ENCODE measurements at regions not wholly inside any gene's neighbourhood (a gene's known extent, or its start where the extent isn't known, plus 50 kb on each side); places are given as distances from the start of the nearest gene placed in this dataset.

DNA sequence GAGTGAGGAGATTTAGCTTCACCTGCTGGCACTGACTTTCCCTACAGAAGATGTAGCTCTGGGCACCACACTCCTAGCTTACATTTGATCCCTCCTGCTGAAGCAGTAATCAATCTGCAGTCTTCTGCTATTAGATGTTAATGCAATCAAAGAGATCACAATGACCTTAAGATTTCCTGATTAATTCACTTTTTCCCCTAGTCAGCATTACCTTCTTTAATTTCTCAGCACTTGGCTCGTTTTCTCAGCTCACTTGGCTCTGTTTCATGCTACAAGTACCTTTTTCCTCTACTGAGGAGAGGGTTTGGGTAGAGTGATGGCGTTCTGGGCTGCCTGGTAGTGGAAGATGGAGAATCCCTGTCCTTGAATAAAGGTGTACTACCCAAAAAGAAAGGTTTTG, 113.0 kb upstream of the PAK3 start:
- FAIRE-seq (no peak), DNase-seq (ENCODE audit: insufficient read length, low spot score) (no peak)
- TF ChIP-seq POU2F2 (IDR thresholded peaks at IDR 0.05; ENCODE audit: low read depth, low read length) = no peak
- TF ChIP-seq PAX5 (IDR thresholded peaks at IDR 0.05; ENCODE audit: insufficient read depth, low read length, severe bottlenecking) = no peak
- TF ChIP-seq SPI1 (IDR thresholded peaks at IDR 0.05; ENCODE audit: low read depth, low read length) = no peak
- no peak for TF ChIP-seq POLR2A (IDR thresholded peaks at IDR 0.05; ENCODE audit: low read depth, low read length)
- no peak for TF ChIP-seq TAF1 (IDR thresholded peaks at IDR 0.05; ENCODE audit: low read depth, low read length)
- TF ChIP-seq POLR2AphosphoS5 (IDR thresholded peaks at IDR 0.05; ENCODE audit: low read depth, low read length) = no peak

DNA sequence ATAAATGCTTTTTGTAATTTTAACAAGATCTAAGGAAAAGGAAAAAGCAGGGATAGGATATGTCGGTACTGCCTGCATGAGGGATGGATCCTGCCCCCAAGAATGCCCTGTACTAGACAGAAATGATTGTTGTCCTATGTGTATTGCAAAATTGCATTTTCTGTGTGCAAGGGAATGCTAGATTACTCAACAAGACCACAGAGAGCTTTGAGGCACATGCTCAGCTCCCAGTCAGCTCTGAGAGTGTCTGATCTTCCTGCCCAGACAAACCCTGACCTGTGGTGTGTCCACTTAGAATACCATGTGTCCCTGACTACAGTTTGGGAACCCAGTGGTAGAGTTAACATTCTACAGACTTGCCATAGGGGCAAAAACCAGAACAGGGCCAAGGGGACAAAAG, 129.2 kb upstream of the PAK3 start:
- DNase-seq (ENCODE audit: insufficient read length, low spot score) (no peak), FAIRE-seq (no peak)
- no peak for TF ChIP-seq POLR2AphosphoS5 (IDR thresholded peaks at IDR 0.05; ENCODE audit: low read depth, low read length)
- no peak for TF ChIP-seq POU2F2 (IDR thresholded peaks at IDR 0.05; ENCODE audit: low read depth, low read length)
- TF ChIP-seq TAF1 (IDR thresholded peaks at IDR 0.05; ENCODE audit: low read depth, low read length) = no peak
- TF ChIP-seq PAX5 (IDR thresholded peaks at IDR 0.05; ENCODE audit: insufficient read depth, low read length, severe bottlenecking) = no peak
- TF ChIP-seq POLR2A (IDR thresholded peaks at IDR 0.05; ENCODE audit: low read depth, low read length) = no peak
- no peak for TF ChIP-seq SPI1 (IDR thresholded peaks at IDR 0.05; ENCODE audit: low read depth, low read length)

DNA sequence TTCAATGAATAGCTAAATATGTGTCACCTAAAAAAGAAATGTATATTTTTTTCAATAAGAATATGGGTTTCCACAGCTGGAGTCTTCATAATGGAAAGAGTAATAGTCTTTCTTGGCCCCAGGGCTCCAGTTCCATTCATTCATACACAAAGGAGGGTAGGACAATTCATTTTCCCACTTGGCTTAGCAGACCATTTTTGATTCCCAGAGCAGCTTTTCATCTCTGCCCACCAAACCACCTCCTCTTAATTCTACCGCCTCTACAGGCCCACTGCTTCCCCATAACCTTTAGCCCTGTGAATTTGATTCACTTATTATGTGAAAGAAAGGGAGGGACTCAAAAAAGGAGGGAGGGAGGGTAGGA, 129.9 kb upstream of the PAK3 start:
- DNase-seq (ENCODE audit: insufficient read length, low spot score) (no peak), FAIRE-seq (no peak)
- TF ChIP-seq POLR2A (IDR thresholded peaks at IDR 0.05; ENCODE audit: low read depth, low read length) (no peak), POLR2AphosphoS5 (IDR thresholded peaks at IDR 0.05; ENCODE audit: low read depth, low read length) (no peak), POU2F2 (IDR thresholded peaks at IDR 0.05; ENCODE audit: low read depth, low read length) (no peak), SPI1 (IDR thresholded peaks at IDR 0.05; ENCODE audit: low read depth, low read length) (no peak), TAF1 (IDR thresholded peaks at IDR 0.05; ENCODE audit: low read depth, low read length) (no peak), PAX5 (IDR thresholded peaks at IDR 0.05; ENCODE audit: insufficient read depth, low read length, severe bottlenecking) (no peak)

DNA sequence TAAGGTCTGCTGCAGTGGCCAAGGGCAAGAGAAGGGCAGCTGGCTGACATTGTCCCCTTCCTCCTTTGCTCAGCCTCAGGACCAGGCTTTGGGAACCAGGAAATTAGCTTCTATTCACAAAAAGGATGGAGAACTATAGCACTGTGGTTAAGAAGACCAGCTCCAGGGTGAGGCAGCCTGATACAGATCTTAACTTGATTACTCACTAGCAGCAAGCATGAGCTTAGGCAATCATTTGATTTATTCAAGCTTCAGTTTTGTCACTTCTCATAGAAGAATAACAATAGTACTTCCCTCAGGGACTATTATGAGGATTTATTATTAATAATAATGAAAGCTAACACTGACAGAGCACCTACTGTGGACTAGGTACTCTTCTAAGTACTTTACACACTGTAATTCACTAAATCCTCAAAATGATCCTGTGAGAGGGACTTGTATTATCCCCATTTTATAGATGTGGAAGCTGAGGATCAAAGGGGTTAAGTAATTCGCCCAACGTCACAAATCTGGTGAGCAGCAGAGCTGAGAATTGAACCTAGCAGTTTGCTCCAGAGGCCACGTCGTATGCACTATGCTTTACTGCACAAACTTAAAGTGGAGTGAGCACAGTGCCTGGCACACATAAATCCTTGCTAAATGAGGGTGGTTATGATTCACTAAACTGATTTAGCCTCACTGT, 130.4 kb upstream of the PAK3 start:
- TF ChIP-seq PAX5 (IDR thresholded peaks at IDR 0.05; ENCODE audit: insufficient read depth, low read length, severe bottlenecking) = no peak
- TF ChIP-seq SPI1 (IDR thresholded peaks at IDR 0.05; ENCODE audit: low read depth, low read length) = no peak
- TF ChIP-seq POU2F2 (IDR thresholded peaks at IDR 0.05; ENCODE audit: low read depth, low read length) = no peak
- TF ChIP-seq POLR2AphosphoS5 (IDR thresholded peaks at IDR 0.05; ENCODE audit: low read depth, low read length) = no peak
- no peak for TF ChIP-seq POLR2A (IDR thresholded peaks at IDR 0.05; ENCODE audit: low read depth, low read length)
- no peak for TF ChIP-seq TAF1 (IDR thresholded peaks at IDR 0.05; ENCODE audit: low read depth, low read length)
- FAIRE-seq (no peak), DNase-seq (ENCODE audit: insufficient read length, low spot score) (no peak)

DNA sequence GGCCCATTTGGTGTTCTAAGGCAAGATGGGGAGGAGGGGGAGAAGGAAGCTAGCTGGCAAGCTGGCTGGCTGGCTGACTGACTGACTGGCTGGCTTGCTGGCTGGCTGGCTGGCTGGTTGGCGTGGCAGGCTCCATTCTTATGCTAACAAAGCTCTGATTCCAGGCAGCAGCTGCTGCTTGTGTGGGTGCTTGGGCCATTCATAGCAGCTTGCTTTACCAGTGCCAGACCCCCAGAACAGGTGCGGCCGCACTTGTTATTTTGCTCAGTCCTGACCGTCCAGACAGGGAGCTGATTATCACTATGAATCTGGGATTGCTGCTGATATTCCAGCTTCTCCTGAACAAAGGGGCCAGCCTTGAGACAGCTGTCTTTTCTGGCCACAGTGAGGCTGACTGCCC, 131.2 kb upstream of the PAK3 start:
- TF ChIP-seq SPI1 (IDR thresholded peaks at IDR 0.05; ENCODE audit: low read depth, low read length) (no peak), POU2F2 (IDR thresholded peaks at IDR 0.05; ENCODE audit: low read depth, low read length) (no peak), POLR2AphosphoS5 (IDR thresholded peaks at IDR 0.05; ENCODE audit: low read depth, low read length) (no peak), POLR2A (IDR thresholded peaks at IDR 0.05; ENCODE audit: low read depth, low read length) (no peak), PAX5 (IDR thresholded peaks at IDR 0.05; ENCODE audit: insufficient read depth, low read length, severe bottlenecking) (no peak), TAF1 (IDR thresholded peaks at IDR 0.05; ENCODE audit: low read depth, low read length) (no peak)
- no peak for DNase-seq (ENCODE audit: insufficient read length, low spot score)
- FAIRE-seq = no peak

DNA sequence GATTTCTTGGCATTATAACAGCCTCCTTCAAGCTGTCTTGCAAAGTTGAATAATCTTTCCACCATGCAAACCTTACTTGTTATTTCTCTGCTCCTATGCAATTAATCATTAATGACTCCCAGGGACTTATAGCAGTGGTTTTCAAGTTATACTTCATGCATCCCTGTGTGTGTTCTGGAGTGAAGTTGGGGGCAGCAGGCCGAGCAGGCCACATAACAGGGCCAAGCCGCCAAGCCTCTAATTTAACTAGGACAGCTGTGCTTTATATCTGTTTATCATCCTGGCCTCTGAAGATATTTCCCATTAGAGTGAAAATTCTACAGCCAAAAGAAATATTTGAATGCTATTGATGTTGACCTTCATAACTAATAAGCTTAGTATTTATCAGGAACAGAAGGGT, 133.5 kb upstream of the PAK3 start:
- TF ChIP-seq POLR2AphosphoS5 (IDR thresholded peaks at IDR 0.05; ENCODE audit: low read depth, low read length) = no peak
- no peak for FAIRE-seq
- DNase-seq (ENCODE audit: insufficient read length, low spot score) = no peak

DNA sequence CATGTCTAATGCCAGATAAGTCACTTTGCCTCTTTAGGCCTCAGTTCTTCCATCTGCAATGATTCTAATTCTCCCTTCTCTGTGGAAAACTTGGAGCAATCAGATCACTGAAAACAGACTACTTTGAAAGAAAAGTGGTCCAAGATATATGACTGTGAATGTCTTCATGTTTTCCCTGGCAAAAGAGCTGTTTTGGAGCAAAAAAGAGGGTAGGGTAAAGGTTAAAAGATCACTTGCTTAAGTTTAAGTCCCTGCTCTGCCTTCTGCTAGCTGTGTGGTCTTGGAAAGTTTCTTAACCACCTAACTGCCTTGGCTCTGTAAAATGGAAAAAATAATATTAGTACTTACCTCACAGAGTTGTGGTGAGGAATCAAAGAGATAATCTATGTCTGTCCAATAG, 140.3 kb upstream of the PAK3 start:
- FAIRE-seq = no peak
- TF ChIP-seq POLR2AphosphoS5 (IDR thresholded peaks at IDR 0.05; ENCODE audit: low read depth, low read length) (no peak), POLR2A (IDR thresholded peaks at IDR 0.05; ENCODE audit: low read depth, low read length) (no peak), SPI1 (IDR thresholded peaks at IDR 0.05; ENCODE audit: low read depth, low read length) (no peak)
- DNase-seq (ENCODE audit: insufficient read length, low spot score) = no peak

DNA sequence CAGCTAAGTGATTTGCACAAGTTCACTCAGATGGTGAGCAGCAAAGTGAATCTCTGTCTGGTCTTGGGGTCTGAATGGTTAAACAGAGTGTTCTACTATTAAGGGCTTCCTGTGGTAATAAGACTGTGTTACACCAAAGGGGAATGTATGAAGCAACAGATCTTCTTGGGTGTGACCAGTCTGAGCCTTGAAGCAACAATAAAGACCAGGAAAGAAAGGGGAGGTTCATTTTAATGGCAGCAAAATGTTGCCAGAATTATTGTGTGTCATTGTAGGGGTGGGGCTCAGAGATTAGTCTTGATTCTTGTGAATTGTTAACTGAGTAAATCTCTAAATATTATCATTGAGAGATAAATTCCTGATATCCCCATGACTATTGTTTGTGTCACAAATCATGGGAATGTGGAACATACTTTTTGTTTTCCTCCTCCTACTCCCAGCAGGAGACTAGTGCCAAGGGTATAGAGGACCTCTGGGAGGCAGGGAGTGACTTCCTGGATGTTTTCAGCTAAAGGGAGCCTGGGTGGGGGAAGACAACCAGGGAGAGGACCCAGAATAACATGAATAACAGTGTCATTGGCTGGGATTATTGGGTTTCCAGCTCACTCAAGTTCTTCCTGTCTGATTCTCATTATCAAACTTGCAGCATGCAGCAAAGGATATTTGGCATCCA, 141.4 kb upstream of the PAK3 start:
- DNase-seq (ENCODE audit: insufficient read length, low spot score) = no peak
- TF ChIP-seq POU2F2 (IDR thresholded peaks at IDR 0.05; ENCODE audit: low read depth, low read length) (no peak), PAX5 (IDR thresholded peaks at IDR 0.05; ENCODE audit: insufficient read depth, low read length, severe bottlenecking) (no peak), POLR2A (IDR thresholded peaks at IDR 0.05; ENCODE audit: low read depth, low read length) (no peak), POLR2AphosphoS5 (IDR thresholded peaks at IDR 0.05; ENCODE audit: low read depth, low read length) (no peak), SPI1 (IDR thresholded peaks at IDR 0.05; ENCODE audit: low read depth, low read length) (no peak), TAF1 (IDR thresholded peaks at IDR 0.05; ENCODE audit: low read depth, low read length) (no peak)
- FAIRE-seq = no peak

DNA sequence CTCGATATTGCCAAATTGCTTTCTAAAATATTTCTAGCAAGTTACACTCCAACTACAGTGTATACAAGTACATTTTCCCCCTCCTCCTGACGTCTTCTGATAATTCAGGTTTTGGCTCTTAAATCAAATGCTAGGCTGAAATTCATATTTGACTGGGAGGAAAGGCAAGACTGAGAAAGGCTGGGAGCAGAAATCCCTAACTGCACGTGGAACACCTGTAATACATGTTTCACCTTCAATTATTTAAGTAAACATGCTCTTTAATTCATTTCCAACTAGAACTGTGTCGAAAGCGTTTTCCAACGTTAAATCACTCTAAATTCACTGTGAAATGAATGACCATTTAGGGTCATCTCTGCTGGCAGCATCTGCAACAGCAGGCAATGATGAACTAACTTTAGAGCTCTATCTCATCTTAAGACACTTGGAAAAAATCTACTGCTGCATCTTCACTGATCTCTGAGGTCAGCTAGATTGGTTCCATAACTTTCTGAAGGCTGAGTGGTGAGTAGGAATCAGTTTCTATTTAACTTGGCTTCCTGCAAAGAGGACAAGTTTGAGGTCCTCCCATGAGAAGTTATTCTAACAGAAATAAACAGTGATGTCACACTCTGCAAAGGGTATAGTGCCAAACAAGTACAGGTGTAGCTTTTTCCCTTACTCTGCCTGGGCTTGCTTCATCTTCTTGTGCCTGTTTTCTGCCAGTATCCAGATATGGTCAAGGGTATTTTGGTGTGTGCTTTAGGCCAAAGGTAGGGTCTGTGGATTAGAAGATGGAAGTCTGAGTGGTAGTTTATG, 144.3 kb upstream of the PAK3 start:
- no peak for FAIRE-seq
- TF ChIP-seq PAX5 (IDR thresholded peaks at IDR 0.05; ENCODE audit: insufficient read depth, low read length, severe bottlenecking) (no peak), TAF1 (IDR thresholded peaks at IDR 0.05; ENCODE audit: low read depth, low read length) (no peak), POLR2A (IDR thresholded peaks at IDR 0.05; ENCODE audit: low read depth, low read length) (no peak), POLR2AphosphoS5 (IDR thresholded peaks at IDR 0.05; ENCODE audit: low read depth, low read length) (no peak), POU2F2 (IDR thresholded peaks at IDR 0.05; ENCODE audit: low read depth, low read length) (no peak), SPI1 (IDR thresholded peaks at IDR 0.05; ENCODE audit: low read depth, low read length) (no peak)
- DNase-seq (ENCODE audit: insufficient read length, low spot score) = no peak

Data from GM12891 (cell line).